Stimulated activated effector memory CD8-positive, alpha-beta T cell treated with anti-CD3 and anti-CD28 coated beads, Interleukin-12 subunit alpha, Interleukin-12 subunit beta, amount 100 ng/mL, for 72 hours (primary cell): ENCODE measurements at regions not wholly inside any gene's neighbourhood (a gene's known extent, or its start where the extent isn't known, plus 50 kb on each side); places are given as distances from the start of the nearest gene placed in this dataset.

Experiments used
- ATAC-seq: fragments of 150-1000 bp; cut with Tn5 transposase; 2 replicates; pipeline ENCODE4 v1.10.0; 2021
- DNase-seq, 2 donors: peaks; one replicate each; pipeline ENCODE4 v3.0.0; 2021 to 2022; ENCODE audit warnings: low spot score in 2 of 2
- H3K27ac Mint-ChIP-seq: one replicate; pipeline ENCODE4 v1.8.0; 2022; ENCODE audit warnings: mild to moderate bottlenecking, mixed read lengths
- H3K36me3 Mint-ChIP-seq: one replicate; pipeline ENCODE4 v1.8.0; 2022; ENCODE audit warnings: mild to moderate bottlenecking, mixed read lengths
- H3K4me1 Mint-ChIP-seq: one replicate; pipeline ENCODE4 v1.8.0; 2022; ENCODE audit warnings: mixed read lengths
- H3K4me3 Mint-ChIP-seq: one replicate; pipeline ENCODE4 v1.8.0; 2022; ENCODE audit warnings: mild to moderate bottlenecking, mixed read lengths
- H3K9me3 Mint-ChIP-seq: one replicate; pipeline ENCODE4 v1.8.0; 2022; ENCODE audit warnings: mixed read lengths

DNA sequence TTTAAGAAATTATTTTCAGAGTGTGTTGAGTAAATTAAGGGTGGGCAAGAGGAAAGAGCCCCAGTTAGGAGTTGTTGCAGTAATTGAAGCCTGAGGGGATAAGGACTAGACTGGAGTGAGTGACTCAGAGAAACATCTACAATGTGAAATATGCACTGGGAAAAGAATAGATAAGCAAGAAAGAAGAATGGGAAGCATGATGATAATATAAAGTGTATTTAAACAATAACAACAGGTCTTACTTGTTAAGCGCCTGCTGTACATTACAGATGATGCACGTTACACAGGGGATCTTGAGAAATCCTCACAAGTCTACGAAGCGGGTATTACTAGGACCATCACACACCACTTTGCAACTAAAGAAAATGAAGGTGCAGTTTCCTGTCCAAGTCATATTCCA lies 73.6 kb upstream of the STK17B start:
- Mint-ChIP-seq H3K9me3 (no peaks in the 10 kb centered on the region), H3K27ac (no peak overlapping the region), H3K4me1 (peaks cover 58% of the 10 kb centered on the region), H3K36me3 (peaks cover 10% of the 10 kb centered on the region), H3K4me3 (no peak overlapping the region)
- ATAC-seq (no peak), DNase-seq (no peak)

DNA sequence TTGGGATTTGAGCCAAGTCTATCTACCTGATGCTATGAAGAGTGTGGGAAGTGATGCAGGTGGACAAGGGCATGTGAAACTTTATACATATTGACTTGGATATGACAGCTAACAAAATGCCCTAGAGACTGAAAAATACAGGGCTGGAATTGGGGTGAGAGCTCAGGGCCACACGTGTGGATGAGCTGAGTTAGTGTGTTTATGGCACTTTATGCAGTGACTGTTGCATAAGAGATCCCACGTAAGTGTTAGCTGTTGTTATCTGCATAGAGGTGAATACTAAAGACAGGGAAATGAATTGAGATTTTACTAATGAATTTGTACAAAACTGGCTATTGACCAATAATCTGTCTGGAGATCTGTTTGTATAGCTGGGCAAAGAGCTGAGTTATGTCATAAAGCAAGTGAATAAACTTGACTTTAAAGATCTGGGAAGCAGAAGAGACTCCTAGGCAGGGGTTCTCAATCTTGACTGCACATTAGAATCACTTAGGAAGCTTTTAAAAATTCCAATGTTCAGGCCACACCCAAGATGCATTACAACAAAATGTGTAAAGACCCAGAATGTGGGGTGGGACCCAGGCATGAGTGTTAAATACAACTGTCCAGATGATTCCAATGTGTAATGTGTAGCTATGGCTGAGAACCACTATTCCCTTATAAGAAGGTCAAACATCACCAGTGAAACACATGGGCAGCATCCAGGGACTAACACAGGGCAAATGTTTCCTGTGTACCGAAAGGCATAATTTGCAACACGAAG lies 74.2 kb upstream of the STK17B start:
- H3K4me3 Mint-ChIP-seq, result no peak overlapping the region
- peaks cover 10% of the 10 kb centered on the region for H3K36me3 Mint-ChIP-seq
- H3K4me1 Mint-ChIP-seq, result peaks cover 60% of the 10 kb centered on the region
- no peak overlapping the region for H3K27ac Mint-ChIP-seq
- no peak for ATAC-seq
- H3K9me3 Mint-ChIP-seq, result no peaks in the 10 kb centered on the region
- DNase-seq, result no peak

DNA sequence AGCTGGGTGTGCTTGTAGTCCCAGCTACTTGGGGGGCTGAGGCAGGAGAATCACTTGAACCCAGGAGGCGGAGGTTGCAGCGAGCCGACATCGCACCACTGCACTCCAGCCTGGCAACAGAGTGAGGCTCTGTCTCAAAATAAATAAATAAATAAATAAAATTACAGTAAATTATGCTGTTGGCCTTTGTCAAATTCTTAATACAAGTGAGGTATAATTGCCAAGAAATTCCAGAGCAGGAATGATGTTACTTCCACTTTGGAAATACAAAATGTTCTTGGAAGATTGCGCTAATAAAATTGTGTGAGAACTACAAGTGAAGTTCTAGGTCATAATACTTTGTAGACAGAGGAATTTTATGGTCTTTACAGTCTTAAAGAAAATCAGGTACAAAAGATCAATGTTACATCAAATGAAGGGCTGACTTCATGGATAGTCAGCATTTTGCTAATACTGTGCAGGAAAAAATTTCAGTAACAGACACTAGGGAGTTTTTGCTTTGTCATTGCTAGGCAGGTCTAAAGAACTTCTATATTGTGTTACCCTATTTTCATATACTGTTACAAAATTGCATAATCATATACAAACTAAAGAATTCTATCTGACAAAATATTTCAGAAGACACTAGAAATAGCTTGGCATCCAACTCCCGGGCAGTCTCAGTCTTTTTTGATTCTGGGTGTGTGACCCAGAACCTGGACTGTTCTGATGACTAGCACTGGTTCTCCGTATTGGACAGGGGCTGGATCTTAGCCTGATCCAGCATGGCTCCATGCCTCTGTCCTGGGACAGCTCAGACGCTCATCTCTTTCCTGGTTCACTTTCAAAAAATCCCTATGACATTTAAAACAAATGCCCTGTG lies 76.0 kb upstream of the STK17B start:
- Mint-ChIP-seq H3K9me3 (peaks cover 5% of the 10 kb centered on the region), H3K27ac (peak overlapping the region; percentile 62), H3K36me3 (peaks cover 6% of the 10 kb centered on the region), H3K4me1 (peaks cover 60% of the 10 kb centered on the region), H3K4me3 (no peak overlapping the region)
- DNase-seq, result no peak
- no peak for ATAC-seq

DNA sequence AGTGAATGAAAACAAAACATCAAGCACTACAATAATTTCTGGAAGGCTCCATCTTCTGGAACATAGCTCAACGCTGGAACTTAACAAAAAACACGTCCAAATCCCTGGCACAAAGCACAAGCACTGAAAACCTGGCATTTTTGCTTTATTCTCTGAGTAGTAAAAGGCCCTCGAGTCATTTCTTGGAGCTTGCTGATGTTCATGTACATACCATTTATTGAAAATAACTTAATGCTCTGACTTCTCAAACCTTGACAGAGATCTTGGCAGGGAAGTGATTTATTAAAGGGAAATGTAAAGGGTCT lies 76.5 kb upstream of the STK17B start:
- Mint-ChIP-seq H3K4me3 (no peak overlapping the region), H3K36me3 (peaks cover 5% of the 10 kb centered on the region), H3K9me3 (peaks cover 5% of the 10 kb centered on the region), H3K4me1 (peaks cover 61% of the 10 kb centered on the region), H3K27ac (peak overlapping the region; percentile 62)
- DNase-seq, result no peak
- ATAC-seq, result no peak

DNA sequence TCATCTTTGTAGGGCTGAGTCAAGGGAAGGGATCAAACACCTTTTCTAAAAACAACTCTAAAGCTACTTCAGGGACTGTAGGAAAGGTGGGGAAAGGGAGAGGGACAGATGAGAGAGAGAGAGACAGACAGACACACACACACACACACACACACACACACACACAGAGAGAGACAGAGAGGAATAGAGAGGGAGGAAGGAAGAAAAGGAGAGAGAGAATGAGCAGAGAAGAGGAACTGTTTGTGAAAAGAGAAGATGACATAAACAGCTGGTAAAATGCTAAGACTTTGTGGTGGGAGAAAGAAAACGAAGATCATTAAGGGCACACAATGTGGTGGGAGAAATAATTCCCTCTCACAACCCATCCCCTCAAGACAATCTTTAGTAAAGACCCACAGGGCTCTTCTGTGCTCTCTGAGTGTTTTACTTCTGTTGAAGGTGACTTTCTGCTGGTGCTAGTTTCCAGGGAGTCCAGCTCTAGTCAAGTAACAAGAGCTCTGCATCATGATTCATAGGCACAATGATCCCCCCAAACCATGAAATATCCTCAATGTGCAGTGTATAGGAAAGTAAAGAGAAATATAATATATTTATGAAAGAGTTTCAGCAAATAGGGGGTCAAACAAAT lies 77.2 kb upstream of the STK17B start:
- H3K36me3 Mint-ChIP-seq, result peaks cover 5% of the 10 kb centered on the region
- H3K27ac Mint-ChIP-seq, result peak overlapping the region; percentile 62
- no peak for DNase-seq
- H3K9me3 Mint-ChIP-seq, result peaks cover 5% of the 10 kb centered on the region
- peaks cover 68% of the 10 kb centered on the region for H3K4me1 Mint-ChIP-seq
- no peak overlapping the region for H3K4me3 Mint-ChIP-seq
- ATAC-seq, result no peak

DNA sequence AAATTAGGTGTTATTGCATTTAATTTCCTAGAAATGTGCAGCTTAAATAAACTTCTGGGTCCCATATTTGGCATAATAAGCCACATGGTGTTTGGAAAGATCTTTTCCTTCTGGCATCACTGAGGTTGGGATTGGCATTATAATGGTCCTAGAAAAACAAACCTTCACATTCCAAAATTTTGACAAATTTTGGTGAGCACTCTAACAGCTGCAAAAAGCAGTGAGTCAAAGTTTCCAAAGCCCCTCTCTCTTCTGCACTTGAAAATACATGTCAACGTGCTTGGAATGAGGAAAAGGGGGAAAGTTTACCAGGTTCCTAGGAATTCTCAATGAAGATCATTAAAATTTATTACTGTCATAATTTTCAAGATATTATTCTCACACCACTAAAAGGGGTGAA lies 77.8 kb upstream of the STK17B start:
- Mint-ChIP-seq H3K4me1 (peaks cover 72% of the 10 kb centered on the region), H3K36me3 (peaks cover 5% of the 10 kb centered on the region)
- no peak for DNase-seq

DNA sequence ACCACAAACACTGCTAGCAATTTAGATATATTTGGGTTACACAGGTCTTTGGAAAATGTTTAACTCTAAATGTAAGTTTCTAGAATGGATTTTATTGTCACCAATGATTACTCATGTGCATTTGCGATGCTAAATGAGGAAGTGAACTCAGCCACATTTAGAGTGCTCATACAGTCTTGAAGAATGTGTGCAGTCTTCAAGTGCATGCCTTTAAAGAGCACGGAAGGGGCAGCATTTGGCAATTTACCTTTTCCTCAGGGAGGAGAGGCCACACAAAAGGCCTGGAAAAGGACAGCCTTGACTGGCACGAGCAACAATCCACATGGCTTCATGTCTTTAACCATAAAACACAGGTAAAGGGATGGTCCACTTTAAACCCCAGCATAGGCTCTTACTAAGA lies 78.5 kb upstream of the STK17B start:
- peak; percentile 54 for ATAC-seq
- peaks cover 5% of the 10 kb centered on the region for H3K36me3 Mint-ChIP-seq
- H3K9me3 Mint-ChIP-seq, result peaks cover 5% of the 10 kb centered on the region
- no peak overlapping the region for H3K27ac Mint-ChIP-seq
- peak overlapping the region; percentile 19 for H3K4me3 Mint-ChIP-seq
- peaks cover 66% of the 10 kb centered on the region for H3K4me1 Mint-ChIP-seq
- DNase-seq, result no peak

More for the DNA sequence above, 77.8 kb upstream of the STK17B start:
- no peak for ATAC-seq
- Mint-ChIP-seq H3K4me3 (no peak overlapping the region), H3K9me3 (peaks cover 5% of the 10 kb centered on the region), H3K27ac (no peak overlapping the region)

DNA sequence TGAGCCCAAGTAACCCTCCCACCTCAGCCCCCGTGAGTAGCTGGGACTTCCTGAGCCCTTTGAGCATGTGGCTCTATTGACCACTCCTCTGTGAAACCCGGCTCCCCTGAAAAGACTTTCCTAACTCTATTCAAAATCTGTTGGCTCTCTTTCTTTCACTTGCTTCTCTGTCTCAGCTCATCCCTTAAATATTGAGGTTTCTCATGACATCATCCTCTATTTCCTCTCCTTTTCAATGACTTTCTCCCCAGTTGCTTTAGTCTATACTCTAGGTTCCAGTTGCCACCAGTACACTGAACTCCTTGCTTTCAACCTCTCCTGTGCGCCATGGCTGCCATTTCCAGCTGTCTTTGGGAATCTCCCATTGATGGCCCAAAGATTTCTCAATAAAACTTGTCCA lies 79.8 kb upstream of the STK17B start:
- Mint-ChIP-seq H3K4me3 (no peak overlapping the region), H3K4me1 (peaks cover 58% of the 10 kb centered on the region), H3K27ac (peak overlapping the region; percentile 13), H3K36me3 (peaks cover 5% of the 10 kb centered on the region), H3K9me3 (peaks cover 5% of the 10 kb centered on the region)
- ATAC-seq (no peak), DNase-seq (no peak)

DNA sequence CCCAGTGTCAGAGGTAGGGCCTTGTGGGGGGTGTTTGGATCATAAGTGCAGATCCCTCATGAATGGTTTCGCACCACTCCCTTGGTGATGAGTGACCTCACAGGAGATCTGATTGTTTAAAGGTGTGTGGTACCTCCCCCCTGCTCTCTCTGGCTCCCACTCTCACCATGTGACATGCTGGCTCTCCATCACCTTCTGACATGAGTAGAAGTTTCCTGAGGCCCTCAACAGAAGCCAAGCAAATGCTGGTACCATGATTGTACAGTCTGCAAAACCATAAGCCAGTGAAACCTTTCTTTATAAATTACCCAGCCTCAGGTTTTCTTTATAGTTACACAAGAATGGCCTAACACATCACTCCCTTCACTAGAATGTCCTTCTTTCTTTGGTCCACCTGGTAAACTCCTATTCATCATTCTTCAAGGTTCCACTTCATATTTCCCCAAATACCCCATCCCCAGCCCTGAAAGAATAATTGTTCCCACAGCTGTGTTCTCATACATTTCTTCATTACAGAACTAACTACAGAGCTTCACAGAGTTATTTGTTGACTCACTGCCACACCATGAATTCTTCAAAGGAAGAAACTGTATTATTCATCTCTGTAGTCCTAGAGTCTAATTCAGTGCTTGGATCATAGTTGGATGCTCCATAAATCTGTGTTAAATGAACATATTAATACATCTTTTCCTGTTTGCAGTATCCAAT lies 81.2 kb upstream of the STK17B start:
- peak overlapping the region; percentile 87 for H3K27ac Mint-ChIP-seq
- DNase-seq, result no peak
- ATAC-seq, result peak; percentile 88

DNA sequence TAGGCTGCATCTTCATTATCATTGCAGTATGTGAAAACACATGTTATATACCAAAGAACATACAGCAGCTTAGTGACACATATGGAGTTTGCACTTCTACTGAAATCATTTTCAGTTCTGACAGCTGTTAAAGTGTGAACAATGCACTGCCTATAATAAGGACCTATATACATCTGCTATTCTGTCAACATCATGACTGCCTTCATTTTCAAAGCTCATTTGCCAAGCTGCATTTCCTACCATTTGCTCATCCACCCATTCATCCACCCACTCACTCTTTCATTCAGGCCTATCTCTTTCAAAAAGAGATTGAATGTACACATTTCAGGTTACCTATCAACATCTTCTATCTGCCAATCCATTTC lies 81.7 kb upstream of the STK17B start:
- Mint-ChIP-seq H3K4me1 (peaks cover 65% of the 10 kb centered on the region), H3K27ac (peak overlapping the region; percentile 87), H3K36me3 (peaks cover 5% of the 10 kb centered on the region), H3K9me3 (peaks cover 5% of the 10 kb centered on the region), H3K4me3 (peak overlapping the region; percentile 3)
- DNase-seq (no peak), ATAC-seq (peak; percentile 88)

More for the DNA sequence above, 81.2 kb upstream of the STK17B start:
- H3K4me3 Mint-ChIP-seq, result peak overlapping the region; percentile 3
- H3K4me1 Mint-ChIP-seq, result peaks cover 68% of the 10 kb centered on the region
- peaks cover 5% of the 10 kb centered on the region for H3K9me3 Mint-ChIP-seq
- H3K36me3 Mint-ChIP-seq, result peaks cover 5% of the 10 kb centered on the region

DNA sequence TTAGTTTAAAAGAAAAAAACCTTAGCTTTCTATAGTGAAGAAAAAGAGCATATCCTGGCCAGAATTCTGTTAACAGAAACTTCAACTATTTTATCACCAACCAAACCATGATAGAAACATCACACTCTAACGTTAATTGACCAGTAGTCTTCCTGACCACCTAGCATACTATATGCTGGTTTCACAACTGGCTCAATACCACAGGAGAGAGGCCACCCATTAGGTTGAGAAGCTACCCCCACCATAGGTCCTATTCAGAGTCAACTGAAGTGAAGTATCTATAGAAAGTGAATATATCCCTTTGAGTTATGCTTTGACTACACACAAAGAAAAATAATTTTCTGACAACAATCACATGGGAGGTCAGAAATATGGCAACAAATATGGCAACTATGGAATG lies 85.2 kb upstream of the STK17B start:
- DNase-seq (no peak), ATAC-seq (no peak)
- H3K4me1 Mint-ChIP-seq, result peaks cover 48% of the 10 kb centered on the region
- no peak overlapping the region for H3K4me3 Mint-ChIP-seq
- H3K27ac Mint-ChIP-seq, result peak overlapping the region; percentile 6
- peaks cover under 1% of the 10 kb centered on the region for H3K9me3 Mint-ChIP-seq
- peaks cover 11% of the 10 kb centered on the region for H3K36me3 Mint-ChIP-seq

DNA sequence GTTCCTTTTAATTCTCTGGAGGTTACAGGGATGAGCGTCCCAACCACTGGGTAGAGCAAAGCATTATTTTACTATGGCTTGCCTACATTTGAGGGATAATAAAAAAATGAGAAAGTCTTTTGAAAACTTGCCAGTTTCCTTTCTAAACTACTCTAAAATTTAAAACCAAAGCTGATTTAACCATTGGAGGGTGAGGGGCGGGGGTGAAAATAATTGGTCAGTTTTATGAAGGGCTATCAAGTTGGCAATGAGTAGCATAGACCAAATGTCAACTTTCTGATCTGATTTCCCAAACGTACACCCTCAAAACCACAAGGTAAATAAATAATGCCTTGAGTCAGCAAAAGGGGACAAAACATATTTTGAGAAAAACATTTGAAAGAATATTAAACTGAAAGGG lies 85.7 kb upstream of the STK17B start:
- H3K27ac Mint-ChIP-seq, result peak overlapping the region; percentile 6
- ATAC-seq (no peak), DNase-seq (no peak)
- H3K36me3 Mint-ChIP-seq, result peaks cover 11% of the 10 kb centered on the region
- no peaks in the 10 kb centered on the region for H3K9me3 Mint-ChIP-seq
- H3K4me3 Mint-ChIP-seq, result no peak overlapping the region
- H3K4me1 Mint-ChIP-seq, result peaks cover 43% of the 10 kb centered on the region

DNA sequence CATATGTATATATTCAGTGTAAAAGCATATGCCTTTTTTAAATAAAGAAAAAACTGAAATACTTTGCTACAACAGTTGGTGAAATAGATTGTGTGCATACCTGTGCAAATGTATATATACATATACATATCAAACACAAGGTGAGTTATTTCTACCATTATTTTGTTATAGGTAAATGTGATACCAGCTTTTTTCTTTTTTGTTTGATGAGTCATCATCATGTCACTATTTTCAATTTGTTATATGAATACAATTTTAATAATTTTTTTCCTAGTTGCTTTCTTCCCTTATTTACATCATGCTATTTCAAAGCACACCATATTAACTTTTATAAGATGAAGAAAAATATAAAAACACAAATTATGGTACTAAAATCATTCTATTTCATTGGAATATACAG lies 87.0 kb upstream of the STK17B start:
- Mint-ChIP-seq H3K4me3 (no peak overlapping the region), H3K27ac (no peak overlapping the region), H3K36me3 (peaks cover 20% of the 10 kb centered on the region), H3K9me3 (no peaks in the 10 kb centered on the region), H3K4me1 (peaks cover 43% of the 10 kb centered on the region)
- DNase-seq (no peak), ATAC-seq (no peak)

DNA sequence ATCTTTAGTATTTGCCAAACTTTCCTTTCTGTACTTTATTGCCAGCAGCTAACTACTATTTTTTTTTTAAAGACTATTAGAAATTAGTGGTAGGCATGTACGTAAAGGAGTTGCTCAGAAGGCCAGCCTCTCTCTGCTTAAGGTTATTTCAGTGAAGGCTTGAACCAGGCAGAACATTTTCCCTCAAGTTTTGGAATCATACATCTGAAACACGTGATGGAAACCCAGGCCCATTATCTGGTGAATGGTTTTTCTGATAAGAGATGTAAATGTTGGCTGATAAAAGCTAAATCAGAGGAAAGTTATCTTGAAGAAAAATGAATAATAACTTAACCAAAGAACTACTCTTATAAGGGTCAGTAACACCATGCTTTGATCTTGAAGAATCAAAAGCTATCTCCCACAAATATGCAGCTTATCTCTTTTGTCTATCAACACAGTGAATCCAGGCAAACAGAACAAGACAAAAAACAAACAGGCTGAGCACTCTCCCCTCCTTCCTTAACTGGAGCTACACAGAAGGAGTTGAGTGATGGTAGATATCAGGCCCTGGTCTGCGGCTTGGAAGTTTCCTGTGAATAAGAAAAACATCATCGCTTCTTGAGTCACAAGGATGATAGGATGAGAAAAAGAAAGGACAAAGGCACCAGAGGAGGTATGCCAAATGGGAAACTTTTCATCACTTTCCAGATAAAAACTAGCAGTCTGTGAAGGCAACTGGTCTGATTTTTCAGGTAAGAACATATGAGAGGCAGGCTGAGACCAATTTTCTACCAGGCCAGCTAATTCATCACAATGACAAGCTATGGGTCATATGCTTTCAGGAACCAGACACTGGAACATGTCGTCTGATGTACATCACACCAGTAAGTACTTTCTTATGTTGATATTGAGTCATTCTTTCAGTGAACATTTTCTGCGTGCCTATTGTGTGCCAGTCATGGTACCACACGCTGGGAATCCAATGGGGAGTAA lies 88.4 kb upstream of the STK17B start:
- H3K4me3 Mint-ChIP-seq, result peak overlapping the region; percentile 61
- H3K9me3 Mint-ChIP-seq, result no peaks in the 10 kb centered on the region
- H3K27ac Mint-ChIP-seq, result peak overlapping the region; percentile 92
- ATAC-seq (peak; percentile 90), DNase-seq (peak; percentile 15 to 69)
- H3K4me1 Mint-ChIP-seq, result peaks cover 40% of the 10 kb centered on the region
- peaks cover 20% of the 10 kb centered on the region for H3K36me3 Mint-ChIP-seq
